GM21390 (cell line): ENCODE measurements at regions not wholly inside any gene's neighbourhood (a gene's known extent, or its start where the extent isn't known, plus 50 kb on each side); places are given as distances from the start of the nearest gene placed in this dataset.

Source experiments
- ATAC-seq: cut with Tn5 transposase; IDR thresholded peaks from one replicate; pipeline ENCODE4 v1.9.1; 2021; ENCODE audit not compliant: unreplicated experiment

DNA sequence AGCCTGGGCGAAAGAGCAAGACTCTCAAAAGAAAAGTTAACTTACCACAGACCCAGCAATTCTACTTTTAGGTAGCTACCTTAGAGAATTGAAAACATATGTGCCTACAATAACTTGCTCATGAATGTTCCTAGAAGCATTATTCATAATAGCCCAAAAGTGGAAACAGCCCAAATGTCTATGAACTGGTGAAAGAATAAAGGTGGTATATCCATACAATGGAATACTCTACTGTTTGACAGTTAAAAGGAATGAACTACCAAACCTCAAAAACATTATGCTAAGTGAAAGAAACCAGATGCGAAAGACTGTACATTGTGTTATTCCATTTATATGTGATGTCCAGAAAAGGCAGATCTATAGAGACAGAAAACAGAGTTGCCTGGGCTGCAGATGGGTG is 131.4 kb downstream of the UCHL1 start:
- ATAC-seq = no peak

DNA sequence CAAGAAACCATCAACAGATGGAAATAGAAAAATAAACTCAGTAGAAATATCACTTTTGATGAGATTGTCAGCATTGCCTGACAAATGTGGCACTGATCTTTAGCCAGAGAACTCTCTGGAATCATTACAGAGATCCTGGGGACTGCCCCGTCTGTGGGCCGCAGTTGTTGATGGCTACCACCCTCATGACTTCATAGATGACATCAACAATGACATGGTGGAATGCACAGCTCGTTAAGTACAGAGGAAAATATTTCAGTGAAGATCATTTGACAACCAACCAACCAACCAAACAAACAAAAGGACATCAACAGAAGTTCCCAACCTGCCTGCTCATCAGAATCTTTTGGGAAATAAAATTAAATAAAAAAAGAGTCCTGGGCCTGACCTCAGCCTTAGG is 132.6 kb downstream of the UCHL1 start:
- no peak for ATAC-seq

DNA sequence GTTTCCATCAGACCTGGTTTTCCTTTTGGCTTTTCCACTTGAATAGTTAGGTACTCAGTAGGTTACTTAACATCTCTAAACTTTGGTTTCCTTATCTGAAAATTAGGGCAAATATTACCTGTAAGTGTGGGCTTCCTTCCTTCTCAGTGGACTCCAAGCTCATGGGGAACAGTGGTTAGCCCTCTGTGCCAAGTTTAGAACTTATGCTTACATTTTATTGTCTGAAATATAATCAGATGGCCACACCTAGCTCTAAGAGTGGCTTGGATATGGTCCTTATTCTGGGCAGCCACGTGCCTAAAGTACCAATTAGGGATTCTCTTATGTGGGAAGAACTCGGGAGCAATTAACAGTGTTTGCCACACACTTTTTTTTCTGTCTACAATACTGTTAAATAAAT is 133.9 kb downstream of the UCHL1 start:
- ATAC-seq = no peak

DNA sequence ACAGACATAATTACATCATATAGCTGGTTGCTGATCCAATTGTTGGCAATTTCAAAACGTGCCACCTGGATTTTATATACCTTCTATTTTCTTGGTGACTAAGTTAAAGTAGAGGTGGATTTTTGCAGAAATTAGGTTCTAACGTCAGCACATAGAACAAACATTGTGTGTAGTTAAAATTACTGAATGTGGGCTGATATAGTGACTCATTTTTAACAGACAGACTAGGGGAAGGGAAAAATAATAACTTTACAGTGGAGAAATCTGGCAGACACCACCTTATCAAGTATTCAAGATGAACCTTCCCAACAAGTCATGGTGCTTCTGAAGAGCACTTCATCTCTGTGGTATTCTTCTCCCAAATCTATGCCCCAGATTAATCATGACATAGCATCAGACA is 134.5 kb downstream of the UCHL1 start:
- no peak for ATAC-seq

DNA sequence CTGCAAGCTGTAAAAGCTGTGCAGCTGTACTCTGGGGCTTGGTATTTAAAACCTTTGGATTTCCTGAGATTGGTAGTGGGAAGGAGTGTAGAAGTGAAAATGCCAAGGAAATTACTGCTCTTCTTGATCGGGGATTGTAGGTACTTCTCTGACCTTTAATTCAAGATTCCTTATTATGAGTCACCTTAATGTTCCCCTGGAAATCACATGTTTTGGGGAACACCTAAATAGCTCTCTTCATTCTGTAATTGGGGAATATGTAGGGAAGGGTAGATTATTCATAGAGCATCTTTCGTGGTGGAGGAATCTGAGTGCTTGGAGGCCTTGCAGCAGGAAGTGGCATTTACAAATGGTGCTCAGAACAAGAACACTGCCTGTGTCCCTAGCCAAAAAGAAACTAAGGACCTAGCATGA is 137.8 kb downstream of the UCHL1 start:
- no peak for ATAC-seq

DNA sequence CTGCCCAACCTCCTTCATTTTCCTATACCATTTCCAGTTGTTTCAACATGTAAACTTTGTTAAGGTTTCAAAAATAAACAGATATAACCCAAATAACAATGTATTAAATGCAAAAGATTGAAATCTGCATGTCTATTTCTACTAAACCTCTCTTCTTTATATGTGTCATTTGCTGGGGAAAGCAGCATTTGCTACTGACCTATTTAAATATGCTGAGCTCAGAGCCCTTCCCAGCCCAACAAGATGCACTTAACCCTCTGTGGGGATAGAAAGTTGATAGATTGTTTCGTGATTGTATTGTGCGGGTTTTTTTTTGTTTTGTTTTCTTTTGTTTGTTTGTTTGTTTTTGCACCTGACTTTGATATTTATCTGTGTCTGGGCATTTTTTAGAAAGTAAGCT is 139.5 kb downstream of the UCHL1 start:
- ATAC-seq = no peak

DNA sequence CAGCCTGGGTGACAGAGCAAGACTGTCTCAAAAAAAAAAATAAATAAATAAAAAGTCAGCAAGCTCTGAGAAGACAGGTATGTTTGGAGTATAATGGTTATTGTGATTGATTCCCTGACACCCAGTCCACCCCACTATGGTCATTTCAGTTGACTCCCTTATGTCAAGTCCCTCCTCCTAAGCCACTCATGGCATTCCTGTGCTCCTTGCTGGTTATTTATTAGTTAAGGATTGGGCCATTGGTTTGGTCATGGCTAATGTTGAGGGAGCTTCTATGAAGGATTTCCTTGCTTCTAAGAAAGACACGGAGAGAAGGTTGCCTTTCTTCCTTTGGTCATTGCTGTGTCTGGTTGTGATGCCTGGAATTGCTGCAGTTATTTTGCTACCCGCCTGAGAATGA is 140.1 kb downstream of the UCHL1 start:
- ATAC-seq = no peak

DNA sequence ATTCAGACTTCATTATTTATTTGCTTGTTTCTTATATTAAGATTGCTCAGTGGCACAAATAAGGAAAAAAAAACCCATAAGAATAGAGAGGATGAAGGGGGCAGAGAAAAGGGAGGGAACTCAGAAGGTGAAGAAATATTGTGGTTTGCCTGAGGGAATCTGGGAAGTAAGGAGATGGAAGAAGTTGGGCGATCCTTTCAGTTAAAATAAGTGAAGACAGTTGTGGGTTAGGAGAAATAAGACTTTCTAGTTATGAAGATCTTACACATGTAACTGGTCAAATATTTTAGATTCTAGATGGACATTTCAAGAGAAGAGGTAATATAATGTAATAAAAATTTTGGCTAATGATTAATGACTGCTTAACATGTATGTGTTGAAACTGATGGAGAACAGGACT is 138.7 kb upstream of the LIMCH1 start:
- no peak for ATAC-seq

DNA sequence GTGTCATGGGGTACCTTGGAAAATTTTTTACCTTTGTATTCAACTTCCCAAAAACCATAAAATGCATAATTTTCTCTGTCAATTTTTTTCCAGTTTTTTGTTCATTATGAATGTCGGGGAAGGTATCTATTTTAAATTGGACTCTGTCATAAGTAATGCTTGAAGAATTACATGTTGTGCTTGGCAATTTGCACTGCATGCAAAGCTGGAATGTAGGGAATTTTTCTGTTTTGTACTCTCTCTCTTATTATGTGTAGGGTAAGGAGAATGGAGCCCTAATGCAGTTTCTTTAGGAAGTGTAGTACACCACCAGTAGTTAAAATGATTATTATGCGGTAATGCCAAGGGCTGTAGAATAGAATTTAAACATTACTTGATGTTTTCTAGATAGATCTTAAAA is 137.7 kb upstream of the LIMCH1 start:
- ATAC-seq = no peak

DNA sequence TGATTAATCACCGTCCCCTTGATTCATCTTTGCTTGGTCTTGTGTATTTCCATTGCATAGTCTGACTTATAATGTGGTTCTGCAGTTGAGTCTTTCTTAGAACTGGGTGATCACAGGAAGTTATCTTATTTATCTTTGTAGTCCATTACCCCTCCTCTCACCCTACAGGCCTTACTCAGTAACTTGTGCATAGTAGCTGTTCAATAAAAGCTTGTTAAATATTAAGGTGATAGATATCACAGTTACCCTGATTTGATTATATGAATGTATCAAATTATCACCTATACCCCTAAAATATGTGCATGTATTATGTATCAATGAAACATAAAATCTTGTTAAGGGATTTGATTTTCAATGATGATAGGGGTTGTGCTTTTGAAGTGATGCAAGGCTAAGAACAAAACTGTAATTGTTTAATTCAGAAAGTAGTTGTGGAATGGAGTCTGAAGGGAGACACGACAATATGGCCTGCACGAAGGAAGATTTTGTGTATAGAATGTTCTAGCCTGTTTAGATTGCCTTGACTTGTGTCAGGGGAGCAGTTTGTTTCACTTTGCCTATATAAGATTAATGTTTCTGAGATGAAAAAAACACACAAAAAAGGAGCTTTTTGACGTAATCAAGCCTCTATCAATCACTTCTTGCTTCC is 132.4 kb upstream of the LIMCH1 start:
- no peak for ATAC-seq

DNA sequence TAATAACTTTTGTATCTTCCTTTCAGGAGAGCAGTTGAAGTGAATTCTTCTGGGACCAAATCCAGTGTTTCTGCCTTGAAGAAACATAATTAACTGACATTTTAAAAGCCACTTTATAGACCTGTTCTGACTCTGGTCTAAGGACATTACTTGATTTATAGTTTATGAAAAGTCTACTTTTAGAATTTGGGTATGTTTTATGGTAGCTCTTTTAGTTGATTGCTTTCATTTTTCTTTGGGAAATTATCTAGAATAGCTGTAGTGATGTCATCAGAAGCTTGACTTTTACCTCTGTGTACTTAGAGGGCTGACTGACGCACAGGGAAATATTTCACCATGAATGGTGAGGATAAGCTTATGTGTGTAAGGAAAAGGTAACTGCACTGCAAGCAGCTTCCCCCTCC is 131.8 kb upstream of the LIMCH1 start:
- no peak for ATAC-seq

DNA sequence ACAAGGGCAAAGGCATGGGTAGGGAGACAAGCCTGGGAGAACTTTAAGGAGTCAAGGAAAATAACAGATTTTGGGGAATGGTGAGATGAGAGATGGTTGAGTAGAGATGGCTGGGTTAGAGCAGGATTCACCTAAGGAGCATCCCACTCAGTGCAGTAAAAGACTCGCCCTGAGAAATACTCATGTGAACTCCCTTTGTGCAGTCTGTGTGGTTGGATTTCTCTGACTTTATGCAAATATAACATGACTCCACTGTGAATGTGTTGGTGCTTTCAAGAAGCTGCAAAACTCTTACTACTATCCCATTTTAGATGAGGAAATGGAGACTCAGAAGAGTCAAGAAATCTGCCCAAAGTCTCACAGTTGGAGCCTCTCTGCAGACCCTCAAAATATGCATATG is 129.8 kb upstream of the LIMCH1 start:
- no peak for ATAC-seq

DNA sequence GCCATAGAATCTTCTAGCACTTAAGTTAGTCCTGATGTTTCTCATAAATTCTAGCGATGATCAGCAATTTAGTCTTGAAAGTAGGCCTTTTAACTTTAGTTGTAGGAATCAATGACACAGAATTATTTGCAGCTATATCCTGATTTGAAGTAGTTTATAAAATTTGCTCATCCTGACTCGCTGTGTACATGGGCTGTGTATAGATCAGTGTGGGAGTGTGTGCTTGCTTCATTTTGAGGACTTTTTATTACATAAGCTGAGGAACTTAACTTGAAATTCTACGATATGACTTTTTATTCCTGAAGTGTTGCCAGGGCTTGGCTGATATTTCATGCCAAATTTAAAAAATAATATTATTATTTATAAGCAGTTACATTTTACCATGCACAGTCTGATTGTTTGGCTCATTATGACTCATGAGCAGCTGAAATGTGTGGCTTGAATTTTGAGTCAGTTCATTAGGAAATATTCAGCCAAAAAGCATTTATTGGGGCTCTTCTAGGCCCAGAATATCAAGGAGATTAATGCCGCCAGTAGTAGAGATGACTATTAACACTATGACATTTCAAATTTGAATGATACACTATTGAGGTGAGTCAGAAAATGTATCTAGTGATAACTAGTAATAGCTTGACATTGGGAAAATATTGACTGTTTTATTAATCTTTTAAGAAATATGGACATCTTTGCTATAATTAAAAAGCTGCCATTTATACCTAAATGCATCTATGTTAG is 128.9 kb upstream of the LIMCH1 start:
- ATAC-seq = no peak

DNA sequence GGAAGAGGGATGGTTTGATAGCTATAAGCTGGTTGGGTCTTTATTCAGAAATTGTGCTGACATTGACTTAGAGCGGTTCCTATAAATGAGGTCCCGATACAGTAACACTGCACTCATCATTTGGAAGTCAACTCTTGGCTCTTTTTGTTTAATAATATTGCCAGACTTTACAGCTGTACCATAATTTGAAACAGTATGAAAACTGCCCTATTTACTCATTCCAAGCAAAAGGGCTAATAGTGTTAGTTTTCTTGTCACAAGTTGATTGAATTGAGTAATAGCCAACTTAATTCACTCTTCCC is 128.4 kb upstream of the LIMCH1 start:
- no peak for ATAC-seq

DNA sequence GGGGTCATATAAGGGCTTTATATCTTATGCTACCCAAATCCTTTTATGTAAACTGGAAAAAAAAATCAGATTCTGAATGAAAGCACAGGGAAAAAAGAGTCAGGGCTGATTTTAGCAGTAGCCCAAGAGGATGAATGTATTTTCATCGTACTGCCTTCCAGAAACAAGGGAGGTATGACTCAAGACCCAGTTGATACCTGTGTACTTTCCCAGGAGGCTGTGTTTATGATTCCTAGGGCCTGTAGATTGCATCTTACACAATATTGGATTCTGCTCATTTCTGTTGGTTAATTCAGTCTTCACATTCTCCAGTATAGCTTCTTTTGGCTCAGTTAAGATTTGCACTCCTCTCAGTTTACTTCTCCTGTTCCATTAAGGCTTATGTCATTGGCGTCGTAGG is 127.9 kb upstream of the LIMCH1 start:
- ATAC-seq = no peak

DNA sequence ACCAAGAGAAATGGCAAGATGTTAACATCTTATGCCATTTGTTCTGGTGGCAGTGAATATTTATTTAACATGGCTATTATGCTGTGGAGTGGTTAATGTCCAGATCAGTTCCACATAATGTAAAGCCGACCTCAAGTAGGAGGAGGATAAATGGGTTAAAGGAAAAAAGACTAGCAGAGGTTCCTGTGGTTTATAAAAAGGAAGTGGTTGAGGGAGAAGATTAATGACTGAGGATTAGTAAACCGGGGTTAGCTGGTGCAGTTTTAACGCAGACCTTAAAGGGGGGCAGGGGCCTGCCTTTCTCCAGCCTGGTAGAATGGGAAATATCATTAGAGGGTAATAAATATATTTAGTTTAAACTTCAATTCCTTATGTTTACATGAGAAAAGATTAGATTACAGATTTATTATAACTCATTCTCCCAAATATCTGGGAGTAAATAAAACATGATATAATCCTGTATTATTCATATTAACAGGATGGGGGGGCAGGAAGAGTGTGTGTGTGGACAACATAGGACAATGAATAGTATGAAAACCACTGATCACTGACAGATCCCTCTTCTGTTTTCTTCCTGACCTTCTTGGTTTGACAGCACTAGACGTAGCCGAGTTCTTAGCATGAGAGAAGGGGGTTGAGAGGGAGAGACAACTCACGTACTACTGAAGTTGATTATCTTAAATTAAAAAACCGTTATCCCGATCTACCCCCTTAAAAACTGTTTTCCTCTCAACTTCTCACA is 124.1 kb upstream of the LIMCH1 start:
- ATAC-seq = no peak

DNA sequence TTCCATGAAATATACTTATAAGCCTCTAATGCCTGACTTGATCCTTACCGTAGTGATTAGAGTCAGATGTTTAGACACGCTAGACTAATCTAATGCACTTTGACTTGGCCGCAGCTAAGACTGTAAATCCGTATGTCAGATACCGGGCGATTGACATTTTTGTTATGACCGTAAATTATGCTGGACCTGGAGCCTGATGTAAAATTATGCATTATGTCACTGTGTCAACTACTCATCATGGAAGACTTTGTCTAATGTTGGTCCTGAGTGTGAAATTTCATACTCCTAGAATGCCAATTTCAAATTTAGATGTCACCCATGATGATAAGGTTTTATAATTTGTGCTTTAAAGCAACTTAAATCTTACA is 123.6 kb upstream of the LIMCH1 start:
- no peak for ATAC-seq

DNA sequence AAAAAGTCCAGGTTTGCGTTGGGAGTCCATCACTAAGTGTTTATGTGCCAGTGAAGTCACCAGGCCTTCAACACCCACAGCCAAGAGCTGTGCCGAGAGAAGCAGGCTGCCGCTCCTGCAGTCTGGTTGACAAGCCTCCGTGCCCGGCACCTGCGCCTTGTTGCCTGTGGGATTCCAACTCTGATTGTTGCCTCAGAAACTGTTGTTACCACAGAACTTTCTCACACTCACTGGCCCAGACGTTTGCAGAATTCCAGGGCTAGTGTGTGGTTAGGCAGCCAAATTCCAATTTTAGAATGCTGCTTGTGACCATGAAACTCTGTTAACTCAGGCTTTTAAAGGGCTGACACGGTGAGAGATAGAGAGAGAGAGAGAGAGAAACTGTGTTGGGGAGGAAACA is 119.5 kb upstream of the LIMCH1 start:
- no peak for ATAC-seq

DNA sequence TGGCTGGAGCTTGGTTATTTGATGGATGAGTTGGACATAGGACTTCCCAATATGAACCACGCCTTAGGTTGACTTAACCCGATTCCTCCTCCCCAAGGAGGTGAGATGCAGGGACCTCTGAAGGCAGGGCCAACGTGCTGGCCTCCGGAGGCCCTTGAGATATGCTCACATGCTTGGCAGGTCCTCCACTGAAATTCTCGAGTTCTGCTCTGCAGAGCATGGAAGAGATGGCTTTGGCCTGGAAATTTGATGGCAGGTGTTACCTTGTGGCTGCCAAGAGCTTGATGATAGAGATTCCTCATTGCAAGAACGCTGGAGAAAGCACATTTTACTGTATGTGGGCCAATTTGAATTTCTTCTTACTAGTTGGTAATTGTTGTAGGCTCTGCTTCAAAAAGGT is 117.4 kb upstream of the LIMCH1 start:
- ATAC-seq = no peak

DNA sequence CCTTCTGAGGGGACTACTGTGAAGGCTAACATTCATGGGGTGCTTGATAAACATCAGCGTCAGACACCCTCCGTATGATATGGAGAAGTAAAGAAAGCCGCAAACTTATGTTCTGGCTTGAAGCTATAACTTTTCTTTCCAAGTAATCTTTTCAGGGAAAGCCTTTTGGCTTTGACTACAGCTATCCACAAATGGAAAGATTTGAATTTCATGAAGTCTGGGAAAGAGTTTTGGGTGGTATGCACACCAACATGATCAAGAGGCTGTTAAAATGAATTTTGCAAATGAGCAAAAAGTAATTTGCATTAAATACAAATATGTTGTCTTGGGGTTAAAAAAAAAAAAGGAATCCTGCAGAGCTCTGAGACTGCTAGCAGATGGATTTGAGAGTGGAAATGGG is 114.8 kb upstream of the LIMCH1 start:
- no peak for ATAC-seq

DNA sequence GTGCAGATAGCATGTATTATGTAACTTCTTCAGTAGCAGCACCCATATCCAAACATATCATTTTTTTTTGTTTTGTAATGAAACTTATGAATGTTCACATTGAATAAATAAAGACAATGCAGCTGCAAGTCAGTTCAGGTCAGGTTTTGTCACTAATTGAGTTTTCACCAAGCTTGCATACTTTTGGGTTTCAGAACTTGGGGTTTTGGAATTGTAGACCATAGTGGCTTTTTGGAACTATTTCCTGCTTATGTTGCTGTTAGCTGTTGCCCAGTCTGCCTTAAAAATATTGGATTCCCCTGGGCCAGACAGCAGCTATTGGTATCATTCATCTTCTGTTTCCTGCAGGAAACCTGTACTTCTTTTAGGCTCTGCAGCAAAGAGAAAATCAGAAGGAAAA is 113.4 kb upstream of the LIMCH1 start:
- no peak for ATAC-seq

DNA sequence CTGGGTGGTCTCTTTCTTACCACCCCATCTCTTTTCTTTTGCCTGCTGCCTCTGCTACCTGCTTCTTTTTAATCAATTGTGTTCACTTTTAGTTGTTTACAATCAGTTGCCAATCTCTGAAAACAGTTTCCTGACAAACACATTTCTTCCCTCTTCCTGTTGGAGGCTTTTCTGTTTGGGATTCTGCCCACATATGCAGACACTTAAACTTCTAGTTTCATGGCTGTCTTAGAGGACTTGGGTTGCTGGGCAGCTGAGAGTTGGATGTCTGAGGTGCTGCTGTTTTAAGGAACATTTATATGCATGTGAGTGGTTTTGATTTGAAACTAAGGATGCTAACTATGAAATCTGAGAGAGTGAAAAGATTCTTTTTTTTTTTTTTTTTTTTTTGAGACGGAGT is 112.3 kb upstream of the LIMCH1 start:
- no peak for ATAC-seq

DNA sequence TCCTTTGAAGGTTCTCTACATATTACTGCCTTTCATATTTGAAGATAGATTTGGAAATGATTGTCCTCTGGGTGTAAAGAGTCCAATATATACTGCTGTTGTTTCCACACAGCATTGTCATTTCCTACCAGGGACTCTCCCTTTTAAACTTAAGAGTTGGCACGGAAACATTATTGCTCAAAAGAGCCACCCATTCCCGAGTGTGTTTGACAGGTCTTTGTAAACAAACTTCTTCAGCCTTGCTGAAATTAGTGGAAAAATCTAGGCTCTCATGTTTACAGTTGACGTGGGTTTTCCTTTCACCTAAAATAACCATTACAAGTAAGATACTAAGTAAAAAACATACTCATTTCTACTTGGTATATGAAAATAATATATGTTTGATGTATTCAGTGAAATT is 111.4 kb upstream of the LIMCH1 start:
- no peak for ATAC-seq
